ENCODE measurements at regions not wholly inside any gene's neighbourhood (a gene's known extent, or its start where the extent isn't known, plus 50 kb on each side); places are given as distances from the start of the nearest gene placed in this dataset.

GRCh38 chr18:10266334-10266590 lies 188.2 kb upstream of the APCDD1 start:
- Histone ChIP-seq H3K27ac (ENCODE audit: low read length) (no peak overlapping the region), H3K27me3 (ENCODE audit: control insufficient read depth, insufficient read depth, low read length) (no peaks in the 10 kb centered on the region), H3K36me3 (ENCODE audit: control insufficient read depth, low read depth, low read length) (no peaks in the 10 kb centered on the region), H3K9ac (ENCODE audit: low read length) (no peak overlapping the region), H3K4me3 (ENCODE audit: low read length) (no peak overlapping the region), H3K4me1 (ENCODE audit: control insufficient read depth, low read depth, low read length) (no peaks in the 10 kb centered on the region), H3K9me3 (ENCODE audit: control insufficient read depth, low read depth, low read length) (no peaks in the 10 kb centered on the region)

GRCh38 chr18:10269261-10269660 lies 185.2 kb upstream of the APCDD1 start:
- Histone ChIP-seq H3K9me3 (ENCODE audit: control insufficient read depth, low read depth, low read length) (no peaks in the 10 kb centered on the region), H3K9ac (ENCODE audit: low read length) (no peak overlapping the region), H3K4me1 (ENCODE audit: control insufficient read depth, low read depth, low read length) (no peaks in the 10 kb centered on the region), H3K4me3 (ENCODE audit: low read length) (no peak overlapping the region), H3K27me3 (ENCODE audit: control insufficient read depth, insufficient read depth, low read length) (no peaks in the 10 kb centered on the region), H3K36me3 (ENCODE audit: control insufficient read depth, low read depth, low read length) (no peaks in the 10 kb centered on the region), H3K27ac (ENCODE audit: low read length) (no peak overlapping the region)

GRCh38 chr18:10270151-10270571 lies 184.3 kb upstream of the APCDD1 start:
- Histone ChIP-seq H3K9me3 (ENCODE audit: control insufficient read depth, low read depth, low read length) (no peaks in the 10 kb centered on the region), H3K27me3 (ENCODE audit: control insufficient read depth, insufficient read depth, low read length) (no peaks in the 10 kb centered on the region), H3K4me1 (ENCODE audit: control insufficient read depth, low read depth, low read length) (no peaks in the 10 kb centered on the region), H3K4me3 (ENCODE audit: low read length) (no peak overlapping the region), H3K9ac (ENCODE audit: low read length) (no peak overlapping the region), H3K27ac (ENCODE audit: low read length) (no peak overlapping the region), H3K36me3 (ENCODE audit: control insufficient read depth, low read depth, low read length) (no peaks in the 10 kb centered on the region)

DNA sequence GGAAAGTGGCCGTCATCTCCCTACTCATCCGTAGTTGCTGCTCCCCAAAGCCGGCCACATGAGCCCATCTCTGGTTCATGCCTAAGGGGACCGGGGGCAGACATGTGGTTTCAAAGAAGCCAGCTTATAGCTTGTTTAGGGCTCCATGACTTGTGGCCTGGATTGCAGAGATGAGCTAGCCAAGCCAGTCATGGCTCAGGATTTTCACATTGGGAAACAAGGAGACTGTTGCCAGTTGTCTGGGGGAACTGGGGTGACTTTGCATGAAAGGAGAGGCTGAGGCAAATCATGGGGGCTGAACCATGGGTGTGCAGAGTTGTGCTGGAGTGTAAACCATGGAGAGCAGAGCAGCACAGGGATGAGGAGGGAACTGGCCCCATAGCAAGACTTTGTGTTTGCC lies 183.0 kb upstream of the APCDD1 start:
- H3K27ac ChIP-seq (ENCODE audit: low read length): no peak overlapping the region
- H3K4me1 ChIP-seq (ENCODE audit: control insufficient read depth, low read depth, low read length): no peaks in the 10 kb centered on the region
- no peaks in the 10 kb centered on the region for H3K9me3 ChIP-seq (ENCODE audit: control insufficient read depth, low read depth, low read length)
- no peaks in the 10 kb centered on the region for H3K27me3 ChIP-seq (ENCODE audit: control insufficient read depth, insufficient read depth, low read length)
- no peak overlapping the region for H3K9ac ChIP-seq (ENCODE audit: low read length)
- H3K36me3 ChIP-seq (ENCODE audit: control insufficient read depth, low read depth, low read length): no peaks in the 10 kb centered on the region
- H3K4me3 ChIP-seq (ENCODE audit: low read length): no peak overlapping the region

- no peak overlapping the region for H3K4me3 ChIP-seq (ENCODE audit: low read length)
- no peaks in the 10 kb centered on the region for H3K27me3 ChIP-seq (ENCODE audit: control insufficient read depth, insufficient read depth, low read length)
- H3K4me1 ChIP-seq (ENCODE audit: control insufficient read depth, low read depth, low read length): no peaks in the 10 kb centered on the region
- no peak overlapping the region for H3K27ac ChIP-seq (ENCODE audit: low read length)
- no peaks in the 10 kb centered on the region for H3K9me3 ChIP-seq (ENCODE audit: control insufficient read depth, low read depth, low read length)
- no peak overlapping the region for H3K9ac ChIP-seq (ENCODE audit: low read length)
- no peaks in the 10 kb centered on the region for H3K36me3 ChIP-seq (ENCODE audit: control insufficient read depth, low read depth, low read length)
Measured at GRCh38 chr18:10274301-10274700, 180.1 kb upstream of the APCDD1 start.

DNA sequence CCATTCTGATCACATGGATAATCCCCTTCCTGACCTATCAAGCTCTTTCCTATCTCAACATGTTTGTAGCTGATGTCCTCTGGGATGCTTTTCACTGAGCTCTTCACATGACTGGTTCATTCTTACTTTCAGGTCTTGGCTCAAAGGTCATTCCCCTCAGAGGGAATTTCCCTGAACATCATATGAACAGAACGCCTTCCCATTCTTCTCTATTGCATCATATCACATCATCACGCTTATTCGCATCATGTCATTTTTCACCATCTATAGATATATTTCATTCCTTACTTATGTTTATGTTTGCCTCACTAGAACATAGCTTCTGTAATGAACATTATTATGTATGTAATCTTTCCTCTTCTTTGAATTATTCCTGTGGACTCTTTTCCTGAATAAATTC lies 178.9 kb upstream of the APCDD1 start:
- H3K4me1 ChIP-seq (ENCODE audit: control insufficient read depth, low read depth, low read length): no peaks in the 10 kb centered on the region
- H3K9me3 ChIP-seq (ENCODE audit: control insufficient read depth, low read depth, low read length): no peaks in the 10 kb centered on the region

DNA sequence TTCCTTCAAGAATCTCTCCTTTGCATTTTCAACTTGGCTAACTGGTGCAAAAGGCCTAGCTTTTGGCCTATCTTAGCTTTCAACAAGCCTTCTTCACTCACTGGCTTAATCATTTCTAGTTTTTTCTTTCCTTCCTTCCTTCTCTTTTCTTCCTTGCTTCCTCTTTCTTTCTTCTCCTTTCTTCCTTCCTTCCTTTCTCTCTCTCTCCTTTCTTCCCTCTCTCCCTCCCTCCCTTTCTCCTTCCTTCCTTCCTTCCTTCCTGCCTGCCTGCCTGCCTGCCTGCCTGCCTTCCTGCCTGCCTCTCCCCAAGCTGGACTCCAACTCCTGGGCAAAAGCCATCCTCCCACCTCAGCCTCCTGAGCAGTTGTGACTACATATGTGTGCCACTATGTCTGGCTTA lies 176.2 kb upstream of the APCDD1 start:
- Histone ChIP-seq H3K4me1 (ENCODE audit: control insufficient read depth, low read depth, low read length) (no peaks in the 10 kb centered on the region), H3K9me3 (ENCODE audit: control insufficient read depth, low read depth, low read length) (no peaks in the 10 kb centered on the region), H3K27me3 (ENCODE audit: control insufficient read depth, insufficient read depth, low read length) (no peaks in the 10 kb centered on the region)

More for the DNA sequence above, 178.9 kb upstream of the APCDD1 start:
- Histone ChIP-seq H3K36me3 (ENCODE audit: control insufficient read depth, low read depth, low read length) (no peaks in the 10 kb centered on the region), H3K27ac (ENCODE audit: low read length) (no peak overlapping the region), H3K9ac (ENCODE audit: low read length) (no peak overlapping the region), H3K27me3 (ENCODE audit: control insufficient read depth, insufficient read depth, low read length) (no peaks in the 10 kb centered on the region), H3K4me3 (ENCODE audit: low read length) (no peak overlapping the region)

GRCh38 chr18:10279471-10279870 lies 175.0 kb upstream of the APCDD1 start:
- H3K27ac ChIP-seq (ENCODE audit: low read length): no peak overlapping the region
- no peaks in the 10 kb centered on the region for H3K4me1 ChIP-seq (ENCODE audit: control insufficient read depth, low read depth, low read length)
- H3K36me3 ChIP-seq (ENCODE audit: control insufficient read depth, low read depth, low read length): no peaks in the 10 kb centered on the region
- H3K9me3 ChIP-seq (ENCODE audit: control insufficient read depth, low read depth, low read length): no peaks in the 10 kb centered on the region
- no peak overlapping the region for H3K9ac ChIP-seq (ENCODE audit: low read length)
- H3K27me3 ChIP-seq (ENCODE audit: control insufficient read depth, insufficient read depth, low read length): no peaks in the 10 kb centered on the region
- H3K4me3 ChIP-seq (ENCODE audit: low read length): no peak overlapping the region

More for the DNA sequence above, 176.2 kb upstream of the APCDD1 start:
- Histone ChIP-seq H3K36me3 (ENCODE audit: control insufficient read depth, low read depth, low read length) (no peaks in the 10 kb centered on the region), H3K27ac (ENCODE audit: low read length) (no peak overlapping the region), H3K4me3 (ENCODE audit: low read length) (no peak overlapping the region), H3K9ac (ENCODE audit: low read length) (no peak overlapping the region)

GRCh38 chr18:10279905-10280644 lies 174.4 kb upstream of the APCDD1 start:
- H3K27me3 ChIP-seq (ENCODE audit: control insufficient read depth, insufficient read depth, low read length): no peaks in the 10 kb centered on the region
- no peak overlapping the region for H3K9ac ChIP-seq (ENCODE audit: low read length)
- no peak overlapping the region for H3K27ac ChIP-seq (ENCODE audit: low read length)
- no peaks in the 10 kb centered on the region for H3K36me3 ChIP-seq (ENCODE audit: control insufficient read depth, low read depth, low read length)
- H3K4me1 ChIP-seq (ENCODE audit: control insufficient read depth, low read depth, low read length): no peaks in the 10 kb centered on the region
- H3K9me3 ChIP-seq (ENCODE audit: control insufficient read depth, low read depth, low read length): no peaks in the 10 kb centered on the region
- no peak overlapping the region for H3K4me3 ChIP-seq (ENCODE audit: low read length)

GRCh38 chr18:10284540-10285282 lies 169.7 kb upstream of the APCDD1 start:
- H3K4me1 ChIP-seq (ENCODE audit: control insufficient read depth, low read depth, low read length): peaks cover 6% of the 10 kb centered on the region
- H3K27ac ChIP-seq (ENCODE audit: low read length): no peak overlapping the region
- no peaks in the 10 kb centered on the region for H3K27me3 ChIP-seq (ENCODE audit: control insufficient read depth, insufficient read depth, low read length)
- H3K9ac ChIP-seq (ENCODE audit: low read length): no peak overlapping the region
- no peak overlapping the region for H3K4me3 ChIP-seq (ENCODE audit: low read length)
- H3K36me3 ChIP-seq (ENCODE audit: control insufficient read depth, low read depth, low read length): no peaks in the 10 kb centered on the region
- H3K9me3 ChIP-seq (ENCODE audit: control insufficient read depth, low read depth, low read length): no peaks in the 10 kb centered on the region

GRCh38 chr18:10285283-10285640 lies 169.2 kb upstream of the APCDD1 start:
- H3K4me1 ChIP-seq (ENCODE audit: control insufficient read depth, low read depth, low read length): peaks cover 6% of the 10 kb centered on the region
- no peak overlapping the region for H3K27ac ChIP-seq (ENCODE audit: low read length)
- H3K27me3 ChIP-seq (ENCODE audit: control insufficient read depth, insufficient read depth, low read length): no peaks in the 10 kb centered on the region
- H3K9ac ChIP-seq (ENCODE audit: low read length): no peak overlapping the region
- H3K4me3 ChIP-seq (ENCODE audit: low read length): no peak overlapping the region
- H3K36me3 ChIP-seq (ENCODE audit: control insufficient read depth, low read depth, low read length): no peaks in the 10 kb centered on the region
- H3K9me3 ChIP-seq (ENCODE audit: control insufficient read depth, low read depth, low read length): no peaks in the 10 kb centered on the region

- Histone ChIP-seq H3K4me1 (ENCODE audit: control insufficient read depth, low read depth, low read length) (peaks cover 6% of the 10 kb centered on the region), H3K36me3 (ENCODE audit: control insufficient read depth, low read depth, low read length) (no peaks in the 10 kb centered on the region), H3K27ac (ENCODE audit: low read length) (no peak overlapping the region), H3K9ac (ENCODE audit: low read length) (no peak overlapping the region), H3K27me3 (ENCODE audit: control insufficient read depth, insufficient read depth, low read length) (no peaks in the 10 kb centered on the region), H3K4me3 (ENCODE audit: low read length) (no peak overlapping the region), H3K9me3 (ENCODE audit: control insufficient read depth, low read depth, low read length) (no peaks in the 10 kb centered on the region)
Measured at GRCh38 chr18:10286580-10287150, 167.8 kb upstream of the APCDD1 start.

Measured in iPS-18a (cell line).